NCI-H2196 (cell line): ENCODE measurements at regions not wholly inside any gene's neighbourhood (a gene's known extent, or its start where the extent isn't known, plus 50 kb on each side); places are given as distances from the start of the nearest gene placed in this dataset.

Experiments
- DNase-seq: peaks from one replicate; lab custom pipeline; 2025; ENCODE audit not compliant: unreplicated experiment; lab: John Stamatoyannopoulos, UW

- no peak for DNase-seq
Observed at GRCh38 chr13:91066745-91067144, 280.7 kb upstream of the MIR17HG start.

DNA sequence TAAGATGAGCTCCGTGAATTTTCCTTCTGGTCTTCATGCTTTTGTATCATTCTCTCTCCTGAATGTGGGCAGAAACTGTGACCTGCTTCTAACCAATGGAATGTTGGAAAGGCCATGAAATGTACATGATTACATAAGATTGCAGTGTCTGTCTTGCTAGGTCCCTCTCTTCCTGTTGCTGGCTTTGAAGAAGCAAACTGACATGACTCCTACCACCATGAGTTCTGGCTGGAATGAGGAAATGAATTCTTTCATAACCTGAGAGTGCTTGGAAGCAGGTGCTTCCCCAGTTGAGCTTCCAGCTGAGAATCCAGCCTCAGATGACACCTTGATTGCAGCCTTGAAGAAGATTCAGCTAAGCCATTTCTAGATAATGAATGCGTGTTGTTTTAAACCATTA lies 275.0 kb upstream of the MIR17HG start:
- DNase-seq = no peak

- no peak for DNase-seq
Observed at GRCh38 chr13:91074091-91074490, 273.4 kb upstream of the MIR17HG start.

- DNase-seq = no peak
Observed at GRCh38 chr13:91076830-91077229, 270.7 kb upstream of the MIR17HG start.

- DNase-seq = no peak
Observed at GRCh38 chr13:91078093-91078679, 269.3 kb upstream of the MIR17HG start.

DNA sequence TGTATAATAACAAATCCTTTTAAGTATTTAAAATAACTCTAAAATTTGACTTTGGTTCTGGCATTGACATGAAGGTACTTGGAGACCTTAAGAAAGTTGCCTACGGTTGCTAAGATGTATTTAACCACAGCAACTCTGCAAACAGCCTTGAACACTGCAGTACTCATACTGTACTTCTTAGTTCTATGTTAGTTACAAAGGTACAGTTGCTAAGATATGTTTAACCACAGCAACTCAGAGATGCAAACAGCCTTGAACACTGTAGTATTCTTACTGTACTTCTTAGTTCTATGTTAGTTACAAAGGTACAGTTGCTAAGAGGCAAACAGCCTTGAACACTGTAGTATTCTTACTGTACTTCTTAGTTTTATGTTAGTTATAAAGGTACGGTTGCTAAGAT lies 268.3 kb upstream of the MIR17HG start:
- no peak for DNase-seq

GRCh38 chr13:91085127-91085526 lies 262.4 kb upstream of the MIR17HG start:
- DNase-seq = no peak

DNA sequence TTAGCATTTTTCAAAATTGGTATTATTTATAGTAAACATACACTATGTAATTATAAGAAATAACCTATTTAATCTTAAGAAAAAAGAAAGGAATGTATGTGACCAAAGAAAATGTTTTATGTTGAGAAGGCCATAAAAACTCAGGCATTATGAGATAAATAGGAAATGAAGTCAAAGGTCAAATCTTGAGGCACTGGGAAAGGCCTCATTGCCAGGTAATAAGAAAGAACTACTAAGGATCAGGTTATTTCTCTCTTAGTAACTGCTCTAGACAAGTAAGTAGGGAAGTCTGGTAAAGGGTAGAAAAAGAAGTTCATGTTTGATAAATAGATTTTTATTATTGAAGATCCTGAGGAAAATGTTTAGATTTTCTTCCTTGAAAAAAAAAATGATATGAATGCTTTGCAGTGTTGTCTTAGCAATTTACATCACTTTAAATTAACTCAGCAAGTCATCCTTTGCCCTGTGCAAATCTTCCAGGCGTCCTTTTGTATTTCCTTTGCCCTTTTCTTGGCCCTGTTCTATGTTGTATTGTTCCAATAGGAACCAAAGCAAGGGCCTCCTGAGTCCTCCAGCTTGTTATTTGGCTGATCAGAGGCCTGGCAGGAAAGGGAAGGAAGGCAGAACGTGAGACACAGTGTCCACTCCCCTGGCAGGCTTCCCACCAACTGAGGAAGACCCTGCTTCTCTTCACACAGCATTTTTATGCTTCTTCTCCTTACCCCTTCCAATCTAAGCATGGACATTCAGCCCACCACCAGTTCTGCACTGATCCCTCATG lies 260.4 kb upstream of the MIR17HG start:
- no peak for DNase-seq

- no peak for DNase-seq
Observed at GRCh38 chr13:91097269-91097668, 250.2 kb upstream of the MIR17HG start.

- no peak for DNase-seq
Observed at GRCh38 chr13:91099877-91100276, 247.6 kb upstream of the MIR17HG start.

DNA sequence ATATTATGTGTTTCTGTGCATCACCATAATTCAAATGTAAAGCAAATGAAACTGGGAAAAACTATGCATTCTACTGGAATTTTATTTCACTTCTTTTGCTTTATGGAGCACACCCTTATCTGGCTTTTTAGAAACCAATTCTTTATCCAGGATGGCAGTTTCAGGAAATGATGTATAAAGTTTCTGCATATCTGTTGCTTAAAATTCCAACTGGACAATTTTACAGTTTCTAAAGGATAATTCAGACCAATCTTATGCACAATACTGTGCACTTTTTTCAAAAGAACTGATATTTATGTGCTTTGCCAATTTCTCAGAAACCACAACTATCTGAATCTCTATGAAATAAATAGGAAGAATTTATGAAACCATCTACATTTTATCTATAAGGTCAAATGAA lies 246.5 kb upstream of the MIR17HG start:
- DNase-seq = no peak

GRCh38 chr13:91101381-91101780 lies 246.1 kb upstream of the MIR17HG start:
- no peak for DNase-seq

- DNase-seq = no peak
Observed at GRCh38 chr13:91105270-91105669, 242.2 kb upstream of the MIR17HG start.

DNA sequence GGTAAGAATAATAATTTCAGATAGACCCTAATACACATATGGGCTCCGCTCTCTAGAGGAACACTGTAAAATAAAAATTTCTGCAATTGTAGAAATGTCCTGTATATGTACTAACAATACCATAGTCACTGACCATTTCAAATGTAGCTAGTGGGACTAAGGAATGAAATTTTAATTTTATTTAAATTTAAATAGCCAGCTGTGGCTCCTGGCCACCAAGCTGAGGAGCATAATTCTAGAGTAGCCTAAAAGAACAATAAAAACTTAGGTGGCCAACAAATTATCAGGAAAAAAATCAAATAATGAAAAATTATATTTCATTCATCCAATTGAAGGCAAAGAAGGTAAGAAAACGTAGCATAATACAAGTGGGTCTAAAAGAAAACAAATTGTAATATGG lies 240.9 kb upstream of the MIR17HG start:
- DNase-seq = no peak

DNA sequence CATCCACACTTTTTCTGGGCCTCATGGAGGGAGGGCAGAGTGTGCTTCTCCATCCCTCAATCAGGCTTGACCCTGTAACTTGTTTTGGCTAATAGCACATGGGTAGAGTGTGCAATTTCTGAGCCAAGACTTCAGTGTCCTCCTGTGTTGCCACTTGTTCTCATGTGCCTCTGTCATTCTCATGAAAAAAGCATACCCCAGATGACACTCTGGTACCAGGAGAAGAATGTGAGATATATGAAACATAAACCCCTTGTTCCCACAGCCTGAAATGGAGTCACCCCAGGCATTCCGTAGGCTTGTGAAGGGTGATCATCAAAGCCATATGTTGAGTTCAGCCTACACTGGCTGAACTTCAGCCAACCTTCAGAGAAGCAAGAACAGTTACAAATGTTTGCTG lies 239.2 kb upstream of the MIR17HG start:
- no peak for DNase-seq

DNA sequence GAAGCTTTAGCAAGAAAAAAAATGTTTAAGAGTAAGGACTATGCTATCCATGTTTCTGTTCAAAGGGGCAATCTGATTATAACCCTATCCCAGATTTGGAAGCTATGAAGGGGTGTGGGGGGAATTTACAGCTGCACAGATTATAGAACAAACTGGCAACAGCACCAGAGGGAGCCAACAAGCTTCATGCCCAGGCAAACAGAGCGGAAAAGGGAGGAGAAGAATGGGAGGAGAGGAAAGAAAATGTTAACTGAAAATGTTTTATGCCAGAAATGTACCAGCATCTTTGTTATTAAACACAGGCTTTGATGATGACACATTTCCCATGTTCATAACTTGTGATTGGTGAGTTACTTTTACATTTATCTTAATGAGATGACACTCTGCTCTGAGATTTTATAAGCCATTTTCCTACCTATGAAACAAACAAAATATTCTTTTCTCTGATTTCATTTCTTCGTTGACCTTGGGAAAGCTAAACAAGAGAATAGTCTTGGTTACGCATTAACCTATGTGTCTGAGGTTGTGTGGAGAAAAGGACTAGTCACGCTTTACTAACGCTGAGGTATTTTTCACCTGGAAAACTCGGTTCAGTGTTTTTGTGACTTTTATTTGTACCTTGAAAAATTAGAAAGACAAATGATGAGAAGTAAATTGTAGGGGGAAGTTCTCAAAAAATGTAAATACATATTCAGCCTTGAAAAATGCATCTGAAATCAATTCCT lies 235.8 kb upstream of the MIR17HG start:
- DNase-seq = no peak

- no peak for DNase-seq
Observed at GRCh38 chr13:91112201-91112923, 235.1 kb upstream of the MIR17HG start.

- DNase-seq = no peak
Observed at GRCh38 chr13:91112924-91113277, 234.6 kb upstream of the MIR17HG start.

DNA sequence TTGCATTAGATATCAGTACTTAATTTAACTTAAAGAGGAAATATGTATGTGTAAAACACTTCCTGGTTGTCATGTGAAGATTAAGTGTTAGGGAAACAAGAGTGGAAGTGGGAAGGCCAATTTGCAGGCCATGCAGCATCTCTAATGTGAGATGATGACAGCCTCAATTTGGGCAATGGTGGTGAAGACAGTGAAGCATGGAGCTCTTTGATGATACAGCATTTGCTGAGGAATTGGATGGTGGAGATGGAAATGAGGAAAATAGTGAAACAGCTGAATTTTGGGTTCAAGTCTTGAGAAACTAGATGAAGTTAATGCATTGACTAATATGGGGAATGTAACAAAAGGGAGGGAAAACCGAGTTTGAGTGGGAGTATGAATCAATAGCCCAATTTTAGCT lies 231.7 kb upstream of the MIR17HG start:
- DNase-seq = no peak

GRCh38 chr13:91117351-91117750 lies 230.1 kb upstream of the MIR17HG start:
- DNase-seq = no peak

DNA sequence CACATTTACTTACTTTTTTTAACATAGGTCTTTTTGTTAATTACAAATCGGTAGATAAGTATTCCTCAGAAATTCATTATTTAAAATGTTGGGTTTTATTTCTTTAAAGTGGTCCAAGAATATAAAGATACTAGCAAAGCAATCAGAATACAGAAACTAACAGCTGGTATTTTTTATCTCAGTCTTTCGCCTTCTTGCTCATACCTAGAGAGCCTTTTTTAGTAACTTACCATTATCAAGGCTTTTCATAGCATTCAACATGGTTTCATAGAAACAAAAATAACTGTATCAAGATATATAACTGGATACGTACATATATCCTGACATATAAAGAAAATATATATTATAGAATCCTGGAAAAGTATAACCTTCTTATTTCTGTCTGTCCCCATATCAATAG lies 227.8 kb upstream of the MIR17HG start:
- DNase-seq = no peak

DNA sequence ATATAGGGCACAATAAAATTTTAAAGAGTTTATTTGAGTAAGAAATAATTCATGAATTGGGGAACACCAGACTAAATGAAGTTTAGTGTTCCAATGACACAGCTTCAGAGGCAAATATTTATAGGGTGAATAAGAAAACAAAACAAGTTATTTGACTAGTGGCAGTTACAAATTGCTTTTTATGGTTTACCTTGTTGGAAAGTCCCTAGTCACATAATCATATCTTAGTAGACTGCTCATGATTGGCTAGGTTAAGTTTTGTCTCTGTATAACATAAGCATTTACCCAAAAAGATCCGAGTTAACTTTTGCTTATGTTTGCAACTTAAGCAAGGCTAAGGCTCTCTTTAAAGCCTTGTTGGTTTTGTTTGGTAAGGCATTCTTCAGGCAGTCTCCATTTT lies 224.7 kb upstream of the MIR17HG start:
- no peak for DNase-seq
